ENCODE measurements at regions not wholly inside any gene's neighbourhood (a gene's known extent, or its start where the extent isn't known, plus 50 kb on each side); places are given as distances from the start of the nearest gene placed in this dataset.

- Histone ChIP-seq H3K4me1 (no peaks in the 10 kb centered on the region), H3K4me2 (ENCODE audit: low read length) (no peak overlapping the region), H3K9ac (no peak overlapping the region), H3K27me3 (ENCODE audit: control insufficient read depth, insufficient read depth, low read length) (no peaks in the 10 kb centered on the region), H3K27ac (no peak overlapping the region), H3K79me2 (no peaks in the 10 kb centered on the region), H2AFZ (no peak overlapping the region), H3K36me3 (ENCODE audit: control insufficient read depth, insufficient read depth, low read length) (no peaks in the 10 kb centered on the region), H3K9me3 (ENCODE audit: control insufficient read depth, low read length) (no peaks in the 10 kb centered on the region), H3K4me3 (ENCODE audit: low read depth, low read length) (no peak overlapping the region)
- TF ChIP-seq, protein P1, sequence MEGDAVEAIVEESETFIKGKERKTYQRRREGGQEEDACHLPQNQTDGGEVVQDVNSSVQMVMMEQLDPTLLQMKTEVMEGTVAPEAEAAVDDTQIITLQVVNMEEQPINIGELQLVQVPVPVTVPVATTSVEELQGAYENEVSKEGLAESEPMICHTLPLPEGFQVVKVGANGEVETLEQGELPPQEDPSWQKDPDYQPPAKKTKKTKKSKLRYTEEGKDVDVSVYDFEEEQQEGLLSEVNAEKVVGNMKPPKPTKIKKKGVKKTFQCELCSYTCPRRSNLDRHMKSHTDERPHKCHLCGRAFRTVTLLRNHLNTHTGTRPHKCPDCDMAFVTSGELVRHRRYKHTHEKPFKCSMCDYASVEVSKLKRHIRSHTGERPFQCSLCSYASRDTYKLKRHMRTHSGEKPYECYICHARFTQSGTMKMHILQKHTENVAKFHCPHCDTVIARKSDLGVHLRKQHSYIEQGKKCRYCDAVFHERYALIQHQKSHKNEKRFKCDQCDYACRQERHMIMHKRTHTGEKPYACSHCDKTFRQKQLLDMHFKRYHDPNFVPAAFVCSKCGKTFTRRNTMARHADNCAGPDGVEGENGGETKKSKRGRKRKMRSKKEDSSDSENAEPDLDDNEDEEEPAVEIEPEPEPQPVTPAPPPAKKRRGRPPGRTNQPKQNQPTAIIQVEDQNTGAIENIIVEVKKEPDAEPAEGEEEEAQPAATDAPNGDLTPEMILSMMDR (IDR thresholded peaks at IDR 0.05), result no peak
Measured at GRCh38 chr2:104501342-104501741, 352.6 kb upstream of the POU3F3 start.

DNA sequence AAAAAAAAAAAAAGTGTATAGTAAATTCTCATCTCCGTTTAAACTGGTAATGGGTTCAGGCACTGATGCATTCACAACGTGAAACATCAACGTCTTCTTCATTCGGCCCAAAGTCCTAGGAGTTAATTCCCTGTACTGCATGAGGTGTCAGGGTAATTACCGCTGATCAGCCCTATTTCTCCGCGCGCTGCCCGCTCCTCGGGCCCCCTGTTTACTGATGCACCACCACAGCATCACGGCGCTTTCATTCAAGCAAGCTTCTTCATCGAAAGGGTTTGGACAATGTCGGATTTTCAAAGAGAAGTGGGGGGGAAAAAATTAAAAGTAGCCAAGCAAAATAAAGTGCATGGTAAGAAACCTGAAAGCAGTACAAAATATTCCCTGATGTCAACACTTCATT is 352.0 kb upstream of the POU3F3 start:
- Histone ChIP-seq H3K4me3 (ENCODE audit: low read depth, low read length) (no peak overlapping the region), H3K27me3 (ENCODE audit: control insufficient read depth, insufficient read depth, low read length) (no peaks in the 10 kb centered on the region), H3K4me2 (ENCODE audit: low read length) (no peak overlapping the region), H3K27ac (no peak overlapping the region), H2AFZ (no peak overlapping the region), H3K9ac (no peak overlapping the region), H3K36me3 (ENCODE audit: control insufficient read depth, insufficient read depth, low read length) (no peaks in the 10 kb centered on the region), H3K79me2 (no peaks in the 10 kb centered on the region), H3K4me1 (no peaks in the 10 kb centered on the region), H3K9me3 (ENCODE audit: control insufficient read depth, low read length) (no peaks in the 10 kb centered on the region)
- TF ChIP-seq, protein P1 (IDR thresholded peaks at IDR 0.05), result no peak

GRCh38 chr2:104502901-104503300 is 351.0 kb upstream of the POU3F3 start:
- H3K9ac ChIP-seq, result no peak overlapping the region
- H3K4me3 ChIP-seq (ENCODE audit: low read depth, low read length), result no peak overlapping the region
- H3K36me3 ChIP-seq (ENCODE audit: control insufficient read depth, insufficient read depth, low read length), result no peaks in the 10 kb centered on the region
- no peak overlapping the region for H2AFZ ChIP-seq
- H3K79me2 ChIP-seq, result no peaks in the 10 kb centered on the region
- no peak overlapping the region for H3K4me2 ChIP-seq (ENCODE audit: low read length)
- H3K27ac ChIP-seq, result no peak overlapping the region
- TF ChIP-seq, protein P1 (IDR thresholded peaks at IDR 0.05), result no peak
- no peaks in the 10 kb centered on the region for H3K27me3 ChIP-seq (ENCODE audit: control insufficient read depth, insufficient read depth, low read length)
- H3K9me3 ChIP-seq (ENCODE audit: control insufficient read depth, low read length), result no peaks in the 10 kb centered on the region
- no peaks in the 10 kb centered on the region for H3K4me1 ChIP-seq

DNA sequence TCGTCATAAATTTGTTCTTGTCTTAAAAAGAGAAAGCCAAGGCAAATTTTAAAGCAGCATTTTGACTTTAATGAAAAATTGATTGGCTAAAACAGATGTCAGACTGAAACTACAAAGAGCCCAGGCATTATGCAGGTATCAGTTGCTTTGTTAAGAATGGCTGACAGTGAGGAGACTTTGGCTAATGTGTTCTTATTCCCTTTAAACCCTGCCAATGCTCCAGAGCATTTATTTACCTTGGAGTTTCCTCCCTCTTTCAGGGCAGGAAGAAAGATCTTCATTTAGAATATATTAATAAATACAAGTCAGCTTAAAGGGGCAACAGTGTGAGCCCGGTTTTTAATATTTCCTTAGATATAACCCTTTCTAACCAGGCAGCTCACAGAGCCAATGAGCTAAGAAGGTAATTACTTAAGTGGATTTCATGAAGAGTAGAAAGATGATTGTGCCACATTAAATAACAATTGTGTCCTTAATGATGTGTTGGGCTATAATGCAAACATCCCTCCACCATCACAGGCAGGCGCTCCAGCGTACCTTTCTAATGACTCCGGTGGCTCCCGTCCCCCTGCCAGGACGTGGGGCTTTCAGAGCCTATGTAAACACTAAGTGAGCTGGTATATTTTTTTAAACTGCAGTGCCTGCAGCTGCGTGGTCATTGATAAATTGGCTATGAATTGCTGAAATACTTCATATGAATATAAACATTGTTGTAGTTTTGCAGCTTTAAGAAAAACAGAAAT is 349.4 kb upstream of the POU3F3 start:
- no peak overlapping the region for H2AFZ ChIP-seq
- H3K4me3 ChIP-seq (ENCODE audit: low read depth, low read length), result no peak overlapping the region
- H3K4me2 ChIP-seq (ENCODE audit: low read length), result no peak overlapping the region
- H3K4me1 ChIP-seq, result no peaks in the 10 kb centered on the region
- no peak overlapping the region for H3K9ac ChIP-seq
- TF ChIP-seq, protein P1 (IDR thresholded peaks at IDR 0.05), result no peak
- H3K9me3 ChIP-seq (ENCODE audit: control insufficient read depth, low read length), result no peaks in the 10 kb centered on the region
- H3K79me2 ChIP-seq, result no peaks in the 10 kb centered on the region
- no peak overlapping the region for H3K27ac ChIP-seq
- H3K27me3 ChIP-seq (ENCODE audit: control insufficient read depth, insufficient read depth, low read length), result no peaks in the 10 kb centered on the region
- H3K36me3 ChIP-seq (ENCODE audit: control insufficient read depth, insufficient read depth, low read length), result no peaks in the 10 kb centered on the region

- H3K79me2 ChIP-seq, result no peaks in the 10 kb centered on the region
- H3K27ac ChIP-seq, result no peak overlapping the region
- H3K4me2 ChIP-seq (ENCODE audit: low read length), result no peak overlapping the region
- no peak overlapping the region for H2AFZ ChIP-seq
- TF ChIP-seq, protein P1 (IDR thresholded peaks at IDR 0.05), result no peak
- H3K9ac ChIP-seq, result no peak overlapping the region
- H3K36me3 ChIP-seq (ENCODE audit: control insufficient read depth, insufficient read depth, low read length), result no peaks in the 10 kb centered on the region
- H3K27me3 ChIP-seq (ENCODE audit: control insufficient read depth, insufficient read depth, low read length), result no peaks in the 10 kb centered on the region
- H3K9me3 ChIP-seq (ENCODE audit: control insufficient read depth, low read length), result no peaks in the 10 kb centered on the region
- no peaks in the 10 kb centered on the region for H3K4me1 ChIP-seq
- H3K4me3 ChIP-seq (ENCODE audit: low read depth, low read length), result no peak overlapping the region
Measured at GRCh38 chr2:104518256-104518655, 335.7 kb upstream of the POU3F3 start.
